Stimulated activated naive CD8-positive, alpha-beta T cell treated with anti-CD3 and anti-CD28 coated beads, Interleukin-15, amount 100 ng/mL, for 72 hours (primary cell): ENCODE measurements at regions not wholly inside any gene's neighbourhood (a gene's known extent, or its start where the extent isn't known, plus 50 kb on each side); places are given as distances from the start of the nearest gene placed in this dataset.

ENCODE experiments used
- ATAC-seq: fragments of 150-1000 bp; cut with Tn5 transposase; 2 replicates; pipeline ENCODE4 v1.10.0; 2021; ENCODE audit warnings: mild to moderate bottlenecking, moderate library complexity
- DNase-seq, 2 donors: peaks; one replicate each; pipeline ENCODE4 v3.0.0; 2021 to 2022
- H3K27ac Mint-ChIP-seq, 2 donors: one replicate each; pipeline ENCODE4 v1.8.0; 2022; ENCODE audit warnings: mild to moderate bottlenecking in 2 of 2, mixed read lengths in 2 of 2, moderate library complexity in 2 of 2
- H3K27me3 Mint-ChIP-seq: one replicate; pipeline ENCODE4 v1.8.0; 2022; ENCODE audit warnings: mixed read lengths
- H3K4me1 Mint-ChIP-seq: one replicate; pipeline ENCODE4 v1.8.0; 2022; ENCODE audit warnings: mild to moderate bottlenecking, mixed read lengths
- H3K4me3 Mint-ChIP-seq, 2 donors: one replicate each; pipeline ENCODE4 v1.8.0; 2022; ENCODE audit warnings: mild to moderate bottlenecking in 2 of 2, mixed read lengths in 2 of 2, moderate library complexity in 1 of 2
- H3K9me3 Mint-ChIP-seq, 2 donors: one replicate each; pipeline ENCODE4 v1.8.0; 2022; ENCODE audit warnings: mixed read lengths in 2 of 2

DNA sequence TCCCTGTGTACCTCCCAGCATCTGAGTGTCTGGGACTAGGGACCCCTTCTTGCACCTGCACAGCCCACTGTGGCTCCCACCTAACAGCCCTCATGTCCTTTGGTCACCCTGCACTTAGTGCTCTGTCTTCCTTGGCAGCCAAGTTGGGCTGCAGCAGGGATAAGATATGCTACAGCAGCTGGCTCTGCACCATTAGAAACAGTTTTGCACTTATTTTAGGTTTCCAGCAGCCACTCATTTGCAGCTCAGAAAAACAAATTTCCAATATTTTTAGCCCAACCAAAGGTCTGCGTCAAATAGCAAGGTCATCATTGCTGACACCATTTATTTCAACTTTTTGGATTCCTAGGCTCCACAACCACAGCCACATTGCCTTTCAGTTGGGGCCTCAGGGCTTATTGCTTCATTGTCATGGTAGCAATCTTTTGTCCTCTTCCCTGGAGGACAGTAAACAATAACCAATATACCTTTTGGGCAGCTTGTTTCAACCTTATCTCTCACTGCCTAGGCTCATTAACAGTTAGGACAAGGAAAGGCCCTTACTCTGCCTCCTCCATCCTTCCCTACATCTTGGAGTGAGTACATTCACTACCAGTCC lies 263.9 kb downstream of the COX7C start:
- no peaks in the 10 kb centered on the region for H3K4me1 Mint-ChIP-seq
- H3K27ac Mint-ChIP-seq, result peak overlapping the region in 1 of 2 donors; percentile 68
- H3K9me3 Mint-ChIP-seq, result no peaks in the 10 kb centered on the region
- no peaks in the 10 kb centered on the region for H3K27me3 Mint-ChIP-seq
- DNase-seq, result no peak
- H3K4me3 Mint-ChIP-seq, result no peak overlapping the region
- no peak for ATAC-seq

DNA sequence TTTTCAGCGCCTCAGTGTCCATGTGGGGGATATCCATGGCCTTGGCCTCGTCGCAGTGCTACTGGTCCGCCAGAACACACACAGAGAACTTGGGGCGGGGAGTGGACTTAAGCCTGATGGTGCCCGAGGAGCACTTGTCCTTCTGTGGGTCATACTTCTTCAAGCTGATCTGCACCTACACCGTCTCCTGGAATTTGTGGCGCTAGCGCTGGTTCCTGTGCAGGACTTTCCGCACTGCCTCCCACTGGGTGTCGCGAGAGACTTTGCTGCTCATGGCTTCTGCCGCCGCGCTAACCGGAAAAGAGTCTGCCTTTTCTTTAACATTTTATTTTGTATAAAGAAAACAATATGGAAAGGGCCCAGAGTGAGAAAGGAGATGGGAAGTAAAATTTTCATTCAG lies 266.9 kb downstream of the COX7C start:
- DNase-seq (no peak), ATAC-seq (no peak)
- no peaks in the 10 kb centered on the region for H3K9me3 Mint-ChIP-seq
- H3K4me1 Mint-ChIP-seq, result no peaks in the 10 kb centered on the region
- H3K4me3 Mint-ChIP-seq, result no peak overlapping the region
- no peak overlapping the region for H3K27ac Mint-ChIP-seq
- no peaks in the 10 kb centered on the region for H3K27me3 Mint-ChIP-seq

GRCh38 chr5:86885011-86885410 lies 267.3 kb downstream of the COX7C start:
- Mint-ChIP-seq H3K27ac (no peak overlapping the region), H3K4me1 (no peaks in the 10 kb centered on the region), H3K9me3 (no peaks in the 10 kb centered on the region), H3K27me3 (no peaks in the 10 kb centered on the region), H3K4me3 (no peak overlapping the region)
- ATAC-seq (no peak), DNase-seq (no peak)

DNA sequence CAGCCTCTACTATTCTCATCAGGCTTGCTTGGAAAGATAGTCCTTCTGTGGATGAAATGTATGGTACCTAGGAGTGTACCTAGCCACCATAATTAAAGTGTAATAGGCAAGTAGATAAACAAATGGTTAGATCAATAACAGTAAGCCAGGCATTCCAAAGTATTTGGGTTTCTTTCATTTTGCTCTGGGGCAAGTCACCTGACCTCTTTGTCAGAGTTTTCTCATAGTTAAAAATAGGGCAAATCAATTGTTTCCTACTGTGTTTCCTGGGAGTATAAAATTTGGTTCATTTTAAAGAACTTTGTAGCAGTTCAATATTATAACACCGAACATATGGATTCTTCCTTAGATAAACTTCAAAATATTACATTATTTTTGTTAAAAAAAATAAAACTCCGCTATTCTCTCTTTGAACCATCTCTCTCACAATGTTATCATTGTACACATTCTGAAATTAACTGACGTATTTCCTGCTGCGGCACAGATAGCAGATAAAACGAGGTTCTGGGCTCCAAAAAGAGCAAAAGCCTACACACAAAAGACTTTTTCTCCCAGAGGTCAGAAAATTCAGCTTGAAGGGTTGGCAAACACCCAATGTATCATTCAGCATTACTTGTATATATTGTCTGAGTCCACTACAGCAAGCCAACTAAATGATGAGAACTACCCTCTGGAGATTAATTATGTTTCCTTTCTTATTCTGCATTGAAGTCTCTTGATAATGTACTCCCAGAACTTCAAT lies 267.9 kb downstream of the COX7C start:
- Mint-ChIP-seq H3K4me1 (no peaks in the 10 kb centered on the region), H3K9me3 (no peaks in the 10 kb centered on the region), H3K4me3 (no peak overlapping the region), H3K27ac (no peak overlapping the region), H3K27me3 (no peaks in the 10 kb centered on the region)
- ATAC-seq, result no peak
- no peak for DNase-seq

- no peak for DNase-seq
- Mint-ChIP-seq H3K9me3 (no peaks in the 10 kb centered on the region), H3K4me1 (no peaks in the 10 kb centered on the region), H3K27ac (no peak overlapping the region), H3K27me3 (no peaks in the 10 kb centered on the region), H3K4me3 (no peak overlapping the region)
- no peak for ATAC-seq
Observed at GRCh38 chr5:86890375-86890774, 272.6 kb downstream of the COX7C start.

GRCh38 chr5:86894056-86894455 lies 276.3 kb downstream of the COX7C start:
- no peaks in the 10 kb centered on the region for H3K9me3 Mint-ChIP-seq
- H3K4me1 Mint-ChIP-seq, result no peaks in the 10 kb centered on the region
- H3K27me3 Mint-ChIP-seq, result no peaks in the 10 kb centered on the region
- H3K4me3 Mint-ChIP-seq, result no peak overlapping the region
- ATAC-seq, result no peak
- no peak overlapping the region for H3K27ac Mint-ChIP-seq
- DNase-seq, result no peak

- no peak overlapping the region for H3K4me3 Mint-ChIP-seq
- H3K9me3 Mint-ChIP-seq, result no peaks in the 10 kb centered on the region
- H3K4me1 Mint-ChIP-seq, result no peaks in the 10 kb centered on the region
- ATAC-seq (no peak), DNase-seq (no peak)
- no peak overlapping the region for H3K27ac Mint-ChIP-seq
- H3K27me3 Mint-ChIP-seq, result peaks cover 7% of the 10 kb centered on the region
Observed at GRCh38 chr5:86896916-86897315, 279.2 kb downstream of the COX7C start.

GRCh38 chr5:86909418-86910295 lies 291.9 kb downstream of the COX7C start:
- ATAC-seq, result no peak
- Mint-ChIP-seq H3K9me3 (no peaks in the 10 kb centered on the region), H3K27me3 (peaks cover 33% of the 10 kb centered on the region), H3K27ac (no peak overlapping the region), H3K4me3 (no peak overlapping the region), H3K4me1 (no peaks in the 10 kb centered on the region)
- no peak for DNase-seq

- H3K27me3 Mint-ChIP-seq, result peaks cover 33% of the 10 kb centered on the region
- ATAC-seq (peak; percentile 76), DNase-seq (peak; percentile 8 to 29)
- H3K4me1 Mint-ChIP-seq, result peaks cover 17% of the 10 kb centered on the region
- no peak overlapping the region for H3K27ac Mint-ChIP-seq
- no peak overlapping the region for H3K4me3 Mint-ChIP-seq
- H3K9me3 Mint-ChIP-seq, result no peaks in the 10 kb centered on the region
Observed at GRCh38 chr5:86917117-86917579, 299.4 kb downstream of the COX7C start.

GRCh38 chr5:86918246-86918645 lies 300.5 kb downstream of the COX7C start:
- Mint-ChIP-seq H3K27ac (peak overlapping the region in 1 of 2 donors; percentile 76), H3K9me3 (no peaks in the 10 kb centered on the region), H3K4me1 (peaks cover 17% of the 10 kb centered on the region), H3K4me3 (no peak overlapping the region), H3K27me3 (peaks cover 32% of the 10 kb centered on the region)
- peak; percentile 11 to 15 for DNase-seq
- peak; percentile 75 for ATAC-seq

DNA sequence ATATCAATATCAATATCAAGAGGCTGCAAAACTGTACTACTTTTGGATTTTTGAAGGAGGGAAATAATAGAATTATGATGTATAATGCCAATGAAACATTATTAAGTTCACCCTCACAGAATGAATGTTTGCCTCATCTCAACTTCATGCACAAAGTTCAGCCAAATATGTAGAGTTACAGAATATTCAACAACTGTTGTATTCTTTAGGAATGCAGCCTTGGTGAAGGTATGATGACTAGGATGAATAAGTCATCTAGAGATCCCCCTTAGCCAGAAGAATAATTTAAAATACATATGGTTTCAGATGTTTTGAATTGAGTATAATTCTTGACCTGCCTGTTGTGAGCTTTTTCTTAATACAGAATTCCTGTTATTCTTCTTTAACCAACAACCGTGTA lies 308.3 kb downstream of the COX7C start:
- no peak for DNase-seq
- Mint-ChIP-seq H3K27ac (no peak overlapping the region), H3K9me3 (no peaks in the 10 kb centered on the region), H3K4me1 (no peaks in the 10 kb centered on the region), H3K27me3 (peaks cover 27% of the 10 kb centered on the region), H3K4me3 (no peak overlapping the region)
- no peak for ATAC-seq

- ATAC-seq, result no peak
- Mint-ChIP-seq H3K27me3 (peaks cover 43% of the 10 kb centered on the region), H3K27ac (no peak overlapping the region), H3K4me3 (no peak overlapping the region), H3K9me3 (no peaks in the 10 kb centered on the region), H3K4me1 (no peaks in the 10 kb centered on the region)
- no peak for DNase-seq
Observed at GRCh38 chr5:86929123-86929766, 311.5 kb downstream of the COX7C start.

- H3K27ac Mint-ChIP-seq, result no peak overlapping the region
- H3K4me1 Mint-ChIP-seq, result no peaks in the 10 kb centered on the region
- DNase-seq (no peak), ATAC-seq (no peak)
- H3K9me3 Mint-ChIP-seq, result no peaks in the 10 kb centered on the region
- no peak overlapping the region for H3K4me3 Mint-ChIP-seq
- H3K27me3 Mint-ChIP-seq, result no peaks in the 10 kb centered on the region
Observed at GRCh38 chr5:86951761-86952160, 315.9 kb upstream of the RASA1 start.

- Mint-ChIP-seq H3K27me3 (no peaks in the 10 kb centered on the region), H3K4me3 (no peak overlapping the region), H3K4me1 (peaks cover 6% of the 10 kb centered on the region), H3K9me3 (no peaks in the 10 kb centered on the region), H3K27ac (no peak overlapping the region)
- ATAC-seq (no peak), DNase-seq (no peak)
Observed at GRCh38 chr5:86964889-86965288, 302.8 kb upstream of the RASA1 start.

DNA sequence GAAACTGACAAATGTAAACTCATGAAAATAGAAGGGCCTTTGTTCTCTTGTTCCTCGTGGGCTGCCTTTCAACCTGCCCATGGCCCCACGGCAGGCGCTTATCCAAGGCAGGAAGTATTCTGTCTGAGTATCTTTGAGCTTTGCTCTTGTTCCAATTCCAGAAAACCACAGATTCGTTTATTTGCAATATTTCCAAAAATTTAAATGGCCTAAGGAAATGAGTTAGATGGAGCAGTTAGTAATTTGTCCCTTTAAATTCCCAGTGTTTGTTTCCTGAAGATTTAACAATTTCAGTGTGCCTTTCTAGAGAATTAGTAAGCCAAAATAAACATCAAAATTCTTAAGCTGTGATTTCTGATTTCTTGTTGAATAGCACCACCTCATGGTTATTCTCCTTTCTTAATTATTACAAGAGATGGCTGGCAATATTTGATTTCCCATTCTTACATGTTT lies 299.4 kb upstream of the RASA1 start:
- no peak for DNase-seq
- Mint-ChIP-seq H3K4me3 (no peak overlapping the region), H3K27ac (peak overlapping the region in 1 of 2 donors; percentile 44), H3K27me3 (peaks cover 11% of the 10 kb centered on the region), H3K4me1 (peaks cover 11% of the 10 kb centered on the region), H3K9me3 (no peaks in the 10 kb centered on the region)
- no peak for ATAC-seq
